K562 (cell line): ENCODE measurements at regions not wholly inside any gene's neighbourhood (a gene's known extent, or its start where the extent isn't known, plus 50 kb on each side); places are given as distances from the start of the nearest gene placed in this dataset.

Source experiments
- EZH2 ChIP-seq: IDR thresholded peaks from 2 replicates; pipeline ENCODE4 v1.6.1; 2012; ENCODE audit warnings: low read depth, mild to moderate bottlenecking, inconsistent platforms, low read length, borderline replicate concordance
- POLR2AphosphoS5 ChIP-seq: IDR thresholded peaks from 2 replicates; pipeline ENCODE4 v1.6.1; 2011; ENCODE audit warnings: mild to moderate bottlenecking, low read depth, low read length, moderate library complexity; ENCODE audit not compliant: control insufficient read depth, insufficient read depth
- RAD21 ChIP-seq, 2 experiments: fragments of 250-450 bp in 1 of 2; fragments of 450-650 bp in 1 of 2; sonication (Bioruptor Pico) in 1 of 2; formaldehyde crosslinking in 1 of 2; IDR thresholded peaks in 1 of 2; conservative IDR thresholded peaks in 1 of 2; 2 replicates each; pipeline versions ENCODE4 v1.4.0 to v1.8.0; 2020 to 2022; ENCODE audit warnings: mild to moderate bottlenecking in 2 of 2, moderate library complexity in 1 of 2

GRCh38 chr12:97404543-97404942, 58.1 kb upstream of the RMST start:
- no peak for TF ChIP-seq POLR2AphosphoS5
- TF ChIP-seq EZH2, result no peak
- peak; percentile 49 to 61 for TF ChIP-seq RAD21 (CRISPR knock-in tag; conservative IDR thresholded peaks at IDR 0.05 in 1 of 2, IDR thresholded peaks at IDR 0.05 in 1 of 2)
